Skeletal muscle satellite cell (primary cell): ENCODE measurements at regions not wholly inside any gene's neighbourhood (a gene's known extent, or its start where the extent isn't known, plus 50 kb on each side); places are given as distances from the start of the nearest gene placed in this dataset.

Experiments
- H3K27me3 ChIP-seq: 2 replicates; pipeline ENCODE4 v1.7.0; 2013; ENCODE audit warnings: low read length; ENCODE audit not compliant: control insufficient read depth, insufficient read depth
- H3K36me3 ChIP-seq: 2 replicates; pipeline ENCODE4 v1.7.0; 2013; ENCODE audit warnings: mild to moderate bottlenecking, control low read depth, low read length; ENCODE audit not compliant: insufficient read depth
- H3K4me1 ChIP-seq: 2 replicates; pipeline ENCODE4 v1.7.0; 2013; ENCODE audit warnings: low read length; ENCODE audit not compliant: control insufficient read depth, insufficient read depth
- H3K4me2 ChIP-seq: 2 replicates; pipeline ENCODE4 v1.7.0; 2013; ENCODE audit warnings: mild to moderate bottlenecking, low read length
- H3K4me3 ChIP-seq: 2 replicates; pipeline ENCODE4 v1.7.0; 2013; ENCODE audit warnings: low read length
- H3K9ac ChIP-seq: 2 replicates; pipeline ENCODE4 v1.7.0; 2013; ENCODE audit warnings: mild to moderate bottlenecking, low read depth, low read length, moderate library complexity
- H3K9me3 ChIP-seq: replicated peaks from 2 replicates; pipeline ENCODE4 v1.7.0; 2013; ENCODE audit warnings: mild to moderate bottlenecking, control low read depth, low read length

DNA sequence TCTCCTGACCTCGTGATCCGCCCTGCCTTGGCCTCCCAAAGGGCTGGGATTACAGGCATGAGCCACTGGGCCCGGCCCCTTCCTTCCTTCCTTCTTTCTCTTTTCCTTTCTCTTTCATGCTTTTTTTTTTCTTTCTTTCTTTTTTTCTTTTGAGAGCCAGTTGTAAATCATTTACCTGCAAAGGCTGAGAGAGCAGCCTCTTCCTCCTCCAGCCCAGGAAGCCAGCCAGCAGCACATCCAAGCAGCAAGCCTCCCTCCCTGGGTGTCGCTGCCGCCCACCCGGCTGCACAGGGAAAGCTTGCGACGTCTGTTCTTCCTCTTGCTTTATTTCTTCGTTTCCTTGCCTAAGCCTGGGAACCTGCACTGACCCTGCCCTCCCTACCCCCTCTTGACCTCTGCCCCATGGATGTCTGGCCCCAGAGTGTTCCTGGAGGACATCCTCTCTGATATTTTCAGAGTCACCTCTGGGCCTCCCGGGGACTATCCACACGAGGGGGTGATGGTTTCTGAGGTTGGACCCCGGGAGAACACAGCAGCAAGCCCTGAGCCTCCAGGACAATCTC is 62.8 kb upstream of the MYL10 start:
- H3K4me1 ChIP-seq: peaks cover 7% of the 10 kb centered on the region
- no peak overlapping the region for H3K4me3 ChIP-seq
- H3K36me3 ChIP-seq: no peaks in the 10 kb centered on the region

DNA sequence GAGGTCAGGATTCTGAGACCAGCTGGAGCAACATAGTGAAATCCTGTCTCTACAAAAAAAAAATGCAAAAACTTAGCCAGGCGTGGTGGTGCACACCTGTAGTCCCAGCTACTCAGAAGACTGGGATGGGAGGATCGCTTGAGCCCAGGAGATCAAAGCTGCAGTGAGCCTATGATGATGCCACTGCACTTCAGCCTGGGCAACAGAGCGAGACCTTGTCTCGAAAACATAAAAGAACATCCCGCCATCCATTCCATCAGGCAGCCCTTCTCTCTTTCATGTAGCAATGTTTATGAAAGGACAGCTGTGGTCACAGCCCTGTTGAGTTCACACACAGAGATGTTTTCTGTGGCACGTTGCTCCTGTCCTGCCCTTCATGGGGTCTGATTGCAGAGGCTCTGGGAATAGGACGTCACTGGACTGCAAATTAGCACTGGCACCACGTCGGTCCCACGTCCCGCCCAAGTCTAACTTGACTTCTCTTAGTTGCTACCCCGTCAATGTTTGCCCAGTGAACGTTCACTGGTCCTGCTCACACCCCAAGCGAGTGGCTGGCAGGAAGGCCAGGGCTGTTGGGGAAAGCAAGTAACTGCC is 64.5 kb upstream of the MYL10 start:
- H3K4me3 ChIP-seq: no peak overlapping the region
- H3K4me2 ChIP-seq: no peak overlapping the region
- H3K36me3 ChIP-seq: no peaks in the 10 kb centered on the region
- H3K9me3 ChIP-seq: no peaks in the 10 kb centered on the region
- H3K27me3 ChIP-seq: peaks cover 22% of the 10 kb centered on the region
- H3K4me1 ChIP-seq: peaks cover 2% of the 10 kb centered on the region
- no peak overlapping the region for H3K9ac ChIP-seq

More for the DNA sequence above, 62.8 kb upstream of the MYL10 start:
- H3K4me2 ChIP-seq: no peak overlapping the region
- no peak overlapping the region for H3K9ac ChIP-seq
- H3K9me3 ChIP-seq: no peaks in the 10 kb centered on the region
- H3K27me3 ChIP-seq: peaks cover 15% of the 10 kb centered on the region

DNA sequence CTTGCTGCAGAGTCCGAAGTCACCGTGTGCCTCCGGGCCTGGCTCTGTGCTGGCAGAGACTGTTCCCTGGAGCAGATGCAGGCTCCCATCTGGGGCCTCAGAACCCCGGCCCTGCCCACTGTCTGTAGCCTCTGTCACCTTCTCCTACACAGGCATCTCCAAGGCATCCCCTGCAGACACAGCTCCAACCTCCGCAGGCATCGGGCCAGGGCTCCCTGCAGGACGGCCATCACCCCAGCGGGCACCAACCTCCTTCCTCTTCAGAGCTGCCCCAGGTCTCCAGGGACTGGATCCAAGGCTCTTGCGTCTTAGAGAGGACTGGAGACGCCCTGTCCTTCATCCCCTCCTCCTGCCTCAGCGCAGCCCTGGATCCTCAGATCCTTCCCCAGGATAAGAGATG is 69.9 kb upstream of the MYL10 start:
- H3K9me3 ChIP-seq: no peaks in the 10 kb centered on the region
- H3K4me1 ChIP-seq: no peaks in the 10 kb centered on the region
- H3K27me3 ChIP-seq: peaks cover 36% of the 10 kb centered on the region
- no peak overlapping the region for H3K4me2 ChIP-seq
- H3K9ac ChIP-seq: no peak overlapping the region
- no peaks in the 10 kb centered on the region for H3K36me3 ChIP-seq
- no peak overlapping the region for H3K4me3 ChIP-seq

DNA sequence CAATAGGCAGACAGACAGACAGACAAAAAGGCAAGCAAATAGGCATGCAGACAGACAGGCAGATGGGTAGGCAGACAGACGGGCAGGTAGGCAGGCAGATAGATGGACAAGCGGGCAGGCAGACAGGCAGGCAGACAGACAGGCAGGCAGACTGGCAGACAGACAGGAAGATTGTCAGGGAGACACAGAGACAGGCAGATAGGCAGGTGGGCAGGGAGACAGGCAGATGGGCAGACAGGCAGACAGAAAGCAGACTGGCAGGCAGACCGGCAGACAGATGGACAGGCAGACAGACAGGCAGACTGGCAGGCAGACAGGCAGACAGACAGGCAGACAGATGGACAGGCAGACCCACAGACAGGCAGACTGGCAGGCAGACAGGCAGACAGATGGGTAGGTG is 70.3 kb upstream of the MYL10 start:
- Histone ChIP-seq H3K27me3 (peaks cover 36% of the 10 kb centered on the region), H3K36me3 (no peaks in the 10 kb centered on the region), H3K4me2 (no peak overlapping the region), H3K9ac (no peak overlapping the region), H3K4me1 (no peaks in the 10 kb centered on the region), H3K9me3 (no peaks in the 10 kb centered on the region), H3K4me3 (no peak overlapping the region)

DNA sequence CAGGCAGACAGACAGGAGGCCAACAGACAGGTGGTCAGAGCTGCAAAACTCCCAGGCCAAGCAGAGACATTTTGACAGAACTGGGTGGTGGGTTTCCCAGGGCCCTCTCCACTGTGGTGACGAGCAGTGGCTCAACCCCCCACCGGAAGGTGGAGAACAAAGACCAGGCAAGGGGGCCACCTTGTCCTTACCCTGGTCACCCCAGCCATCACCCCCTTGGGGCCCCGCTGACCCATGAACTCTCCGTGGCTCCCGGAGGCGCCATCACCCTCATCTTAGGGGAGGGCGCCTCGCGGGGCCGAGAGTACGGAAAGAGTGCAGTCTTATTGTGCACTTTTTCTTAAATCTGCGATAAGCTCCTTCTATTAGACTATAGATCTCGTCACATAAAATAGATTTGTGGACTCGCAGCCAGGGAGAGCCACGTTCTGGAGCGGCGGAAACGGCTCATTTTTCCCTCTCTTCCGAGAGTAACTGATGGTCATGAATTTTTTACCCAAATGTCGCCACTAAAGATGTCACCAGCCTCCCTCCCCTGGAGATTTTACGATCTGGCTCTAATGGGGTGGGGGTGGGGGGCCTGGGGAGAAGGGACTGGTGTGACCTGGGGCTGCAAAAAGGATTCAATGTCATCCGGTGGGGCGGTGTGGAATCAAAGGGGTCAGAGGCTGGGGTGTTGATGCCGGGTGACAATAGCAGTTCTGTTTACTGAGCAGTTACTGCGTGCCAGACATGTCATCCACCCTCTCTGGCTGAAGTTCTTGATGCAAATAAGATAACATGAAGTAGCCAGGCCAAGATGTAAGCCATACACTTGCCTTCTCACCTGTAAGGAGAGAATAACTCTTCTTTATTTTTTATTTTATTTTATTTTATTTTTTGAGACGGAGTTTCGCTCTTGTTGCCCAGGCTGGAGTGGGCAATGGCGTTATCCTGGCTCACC is 71.1 kb upstream of the MYL10 start:
- H3K9ac ChIP-seq: no peak overlapping the region

DNA sequence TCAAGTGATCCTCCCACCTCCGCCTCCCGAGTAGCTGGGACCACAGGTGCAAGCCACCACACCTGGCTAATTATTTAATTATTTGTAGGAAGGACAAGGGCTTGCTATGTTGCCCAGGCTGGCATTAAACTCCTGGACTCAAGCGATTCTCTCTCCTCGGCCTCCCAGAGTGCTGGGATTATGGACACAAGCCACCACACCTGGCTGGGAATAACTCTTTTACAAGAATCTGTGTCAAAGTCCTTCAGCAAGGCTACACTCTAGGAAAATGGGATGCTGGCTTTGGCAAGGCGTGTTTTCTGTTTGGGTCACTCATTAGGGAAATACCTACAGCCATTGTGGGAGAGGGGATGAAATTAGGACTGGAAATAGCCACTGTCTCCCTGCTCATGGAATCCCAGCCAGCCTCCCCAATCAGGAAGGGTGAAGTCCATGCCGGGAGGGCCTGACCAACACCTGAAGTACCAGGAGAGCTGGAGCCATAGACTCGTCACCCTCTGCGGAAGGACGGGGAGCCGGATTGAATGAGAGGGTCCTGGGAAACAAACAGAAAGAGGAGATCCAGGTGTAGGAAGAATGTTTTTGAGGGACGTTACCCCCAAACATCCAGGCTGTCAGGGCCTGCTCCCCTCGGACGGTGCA is 72.2 kb upstream of the MYL10 start:
- no peak overlapping the region for H3K9ac ChIP-seq
- H3K4me1 ChIP-seq: no peaks in the 10 kb centered on the region
- H3K36me3 ChIP-seq: no peaks in the 10 kb centered on the region
- no peak overlapping the region for H3K4me3 ChIP-seq
- peaks cover 43% of the 10 kb centered on the region for H3K27me3 ChIP-seq
- no peak overlapping the region for H3K4me2 ChIP-seq
- H3K9me3 ChIP-seq: no peaks in the 10 kb centered on the region

More for the DNA sequence above, 71.1 kb upstream of the MYL10 start:
- H3K27me3 ChIP-seq: peaks cover 37% of the 10 kb centered on the region
- H3K4me1 ChIP-seq: no peaks in the 10 kb centered on the region
- no peak overlapping the region for H3K4me3 ChIP-seq
- no peaks in the 10 kb centered on the region for H3K36me3 ChIP-seq
- H3K4me2 ChIP-seq: no peak overlapping the region
- H3K9me3 ChIP-seq: no peaks in the 10 kb centered on the region

DNA sequence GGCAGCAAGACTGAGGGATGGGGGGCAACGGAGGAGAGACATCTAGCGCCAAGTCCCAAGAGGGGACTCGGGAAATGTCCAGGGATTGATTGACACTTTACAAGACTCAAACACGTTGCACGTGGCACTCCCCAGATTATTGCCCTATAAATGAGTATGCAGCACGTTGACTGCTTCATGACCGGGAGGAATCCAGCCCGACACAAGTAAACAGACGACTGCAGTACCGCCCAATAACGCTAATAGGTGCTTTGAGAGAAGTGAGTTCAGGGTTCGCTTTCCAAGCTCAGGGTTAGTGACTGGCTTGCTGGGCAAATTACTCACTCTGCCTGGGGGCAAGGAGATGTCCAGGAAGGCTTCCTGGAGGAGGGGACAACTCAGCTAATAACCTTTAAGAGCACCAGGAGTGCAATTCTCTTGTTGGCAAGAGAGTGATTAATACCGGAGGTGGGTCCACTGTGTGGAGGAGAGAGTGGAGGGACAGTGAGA is 73.3 kb upstream of the MYL10 start:
- no peaks in the 10 kb centered on the region for H3K4me1 ChIP-seq
- no peak overlapping the region for H3K4me3 ChIP-seq
- no peaks in the 10 kb centered on the region for H3K36me3 ChIP-seq
- no peak overlapping the region for H3K4me2 ChIP-seq
- H3K9ac ChIP-seq: no peak overlapping the region
- no peaks in the 10 kb centered on the region for H3K9me3 ChIP-seq
- peaks cover 49% of the 10 kb centered on the region for H3K27me3 ChIP-seq

DNA sequence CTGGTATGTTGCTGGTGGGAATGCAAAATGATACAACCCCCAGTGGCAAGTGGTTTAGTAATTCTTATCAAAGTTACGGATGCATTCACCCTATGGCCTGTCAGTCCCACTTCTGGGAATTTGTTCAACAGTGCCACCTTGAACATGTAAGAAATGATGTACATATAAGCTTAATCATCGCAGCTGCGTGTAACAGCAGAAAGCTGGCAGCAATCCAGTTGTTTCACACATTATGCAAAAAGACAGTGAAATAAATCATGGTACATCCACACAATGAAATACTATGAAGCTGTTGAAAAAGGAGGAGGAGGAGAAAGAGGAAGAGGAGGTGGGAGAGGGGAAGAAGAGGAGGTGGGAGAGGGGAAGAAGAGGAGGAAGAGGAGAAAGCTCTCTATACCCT is 76.2 kb upstream of the MYL10 start:
- no peaks in the 10 kb centered on the region for H3K36me3 ChIP-seq
- H3K4me3 ChIP-seq: no peak overlapping the region

DNA sequence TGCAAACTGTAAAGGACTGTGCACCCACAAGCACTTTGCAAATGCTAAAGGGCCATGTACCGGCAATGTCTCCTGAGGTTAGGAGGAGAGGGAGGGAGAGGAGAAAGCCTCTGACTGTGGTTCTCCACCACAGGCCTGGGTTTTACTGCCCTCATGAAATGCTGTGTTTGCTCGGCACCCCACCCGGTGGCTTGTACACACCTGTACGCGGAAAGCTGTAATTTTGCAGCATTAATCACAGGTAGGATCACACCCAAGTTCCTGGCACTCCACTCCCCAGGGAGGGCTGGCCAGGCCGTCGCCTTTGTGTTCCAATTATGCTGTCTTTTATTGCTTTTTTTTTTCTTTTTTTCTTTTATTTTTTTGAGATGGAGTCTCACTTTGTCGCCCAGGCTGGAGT is 78.5 kb upstream of the MYL10 start:
- Histone ChIP-seq H3K4me2 (no peak overlapping the region), H3K9me3 (no peaks in the 10 kb centered on the region), H3K36me3 (no peaks in the 10 kb centered on the region), H3K27me3 (peaks cover 38% of the 10 kb centered on the region), H3K4me3 (no peak overlapping the region), H3K9ac (no peak overlapping the region), H3K4me1 (no peaks in the 10 kb centered on the region)

More for the DNA sequence above, 76.2 kb upstream of the MYL10 start:
- H3K9me3 ChIP-seq: no peaks in the 10 kb centered on the region
- H3K9ac ChIP-seq: no peak overlapping the region
- no peak overlapping the region for H3K4me2 ChIP-seq
- H3K4me1 ChIP-seq: no peaks in the 10 kb centered on the region
- peaks cover 43% of the 10 kb centered on the region for H3K27me3 ChIP-seq

DNA sequence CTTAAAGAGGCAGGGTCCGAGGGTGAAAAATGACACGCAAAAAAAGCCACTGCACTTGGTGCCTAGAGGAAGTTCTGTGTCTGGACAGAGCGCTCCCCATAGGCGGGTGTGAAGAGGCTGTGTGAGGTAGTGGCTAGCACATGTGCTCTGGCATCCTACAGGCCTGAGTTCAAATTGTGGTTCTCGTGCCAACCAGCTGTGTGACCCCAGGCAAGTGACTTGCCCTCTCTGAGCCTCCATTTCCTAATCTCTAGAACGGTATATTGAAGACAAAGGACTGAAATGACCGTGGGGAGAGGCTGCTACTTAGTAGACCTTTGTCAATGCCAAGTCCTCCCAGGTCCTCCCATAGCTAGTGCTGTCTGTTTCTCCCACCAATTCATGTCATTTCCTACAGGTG is 79.1 kb upstream of the MYL10 start:
- Histone ChIP-seq H3K4me1 (no peaks in the 10 kb centered on the region), H3K4me3 (no peak overlapping the region), H3K9ac (no peak overlapping the region), H3K36me3 (no peaks in the 10 kb centered on the region), H3K27me3 (peaks cover 38% of the 10 kb centered on the region), H3K9me3 (no peaks in the 10 kb centered on the region), H3K4me2 (no peak overlapping the region)

DNA sequence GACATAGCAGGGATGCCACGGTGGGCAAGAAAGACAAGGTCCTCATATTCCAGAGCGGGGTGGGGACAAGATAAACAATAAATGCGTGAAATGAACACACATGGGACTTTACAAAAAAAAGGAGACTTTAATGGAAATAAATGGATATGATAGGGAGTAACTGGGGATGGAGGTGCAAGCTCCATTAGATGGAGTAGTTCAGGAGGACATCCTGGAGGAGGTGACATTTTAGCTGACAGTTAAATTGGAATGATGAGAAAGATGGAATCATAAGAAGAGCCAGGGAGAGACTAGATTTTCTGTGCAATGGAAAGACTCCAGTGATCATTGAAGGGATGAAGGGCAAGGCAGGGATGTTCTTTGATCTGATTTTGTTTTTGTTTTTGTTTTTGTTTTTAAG is 83.6 kb upstream of the MYL10 start:
- Histone ChIP-seq H3K9ac (no peak overlapping the region), H3K27me3 (peaks cover 15% of the 10 kb centered on the region), H3K4me3 (no peak overlapping the region), H3K4me1 (peaks cover 5% of the 10 kb centered on the region), H3K4me2 (no peak overlapping the region), H3K9me3 (no peaks in the 10 kb centered on the region), H3K36me3 (no peaks in the 10 kb centered on the region)
